DND-41 (cell line): ENCODE measurements at regions not wholly inside any gene's neighbourhood (a gene's known extent, or its start where the extent isn't known, plus 50 kb on each side); places are given as distances from the start of the nearest gene placed in this dataset.
"Not testable (repeated sequence)": the region's sequence is repeated elsewhere in the genome, so short reads cannot be mapped to it uniquely, and the experiment has no call there.

Experiments used
- ATAC-seq: fragments of 200-7000 bp; cut with Tn5 transposase; 3 replicates; pipeline ENCODE4 v1.9.1; 2021; ENCODE audit warnings: low read depth; ENCODE audit not compliant: insufficient read depth
- DNase-seq: peaks from one replicate; pipeline ENCODE4 v3.0.0-alpha.2; 2020
- H2AFZ ChIP-seq: 2 replicates; pipeline ENCODE4 v1.6.0; 2012; ENCODE audit warnings: low read depth, low read length
- H3K27ac ChIP-seq: 2 replicates; pipeline ENCODE4 v1.5.1; 2012; ENCODE audit warnings: low read length, inconsistent platforms
- H3K27me3 ChIP-seq: fragments of 200-600 bp; sonication (generic); 2 replicates; pipeline ENCODE4 v1.6.0; 2012; ENCODE audit warnings: low read length, mild to moderate bottlenecking, inconsistent platforms; ENCODE audit not compliant: insufficient read depth, poor library complexity
- H3K36me3 ChIP-seq: 2 replicates; pipeline ENCODE4 v1.5.1; 2012; ENCODE audit warnings: low read length, inconsistent platforms; ENCODE audit not compliant: insufficient read depth
- H3K4me1 ChIP-seq: 2 replicates; pipeline ENCODE4 v1.5.1; 2012; ENCODE audit warnings: mild to moderate bottlenecking, low read length; ENCODE audit not compliant: insufficient read depth
- H3K4me2 ChIP-seq: 2 replicates; pipeline ENCODE4 v1.6.0; 2012; ENCODE audit warnings: mild to moderate bottlenecking, moderate library complexity, low read length, inconsistent platforms; ENCODE audit not compliant: insufficient read depth
- H3K4me3 ChIP-seq, 2 experiments: fragments of 200-600 bp in 1 of 2; shearing (Covaris generic) in 1 of 2; 2 replicates each; pipeline ENCODE4 v1.5.1; 2012 to 2016; ENCODE audit warnings: inconsistent platforms in 2 of 2, low read length in 2 of 2, mild to moderate bottlenecking in 2 of 2, low read depth in 1 of 2, moderate library complexity in 1 of 2
- H3K79me2 ChIP-seq: 2 replicates; pipeline ENCODE4 v1.6.0; 2012; ENCODE audit warnings: low read length, inconsistent platforms; ENCODE audit not compliant: insufficient read depth
- H3K9ac ChIP-seq: 2 replicates; pipeline ENCODE4 v1.6.0; 2012; ENCODE audit warnings: low read depth, mild to moderate bottlenecking, inconsistent platforms, low read length, moderate library complexity
- H3K9me3 ChIP-seq: 2 replicates; pipeline ENCODE4 v1.5.1; 2012; ENCODE audit warnings: low read length, moderate library complexity, mild to moderate bottlenecking, inconsistent platforms; ENCODE audit not compliant: insufficient read depth, severe bottlenecking
- H4K20me1 ChIP-seq: 2 replicates; pipeline ENCODE4 v1.6.0; 2012; ENCODE audit warnings: low read length; ENCODE audit not compliant: insufficient read depth
- CTCF ChIP-seq: IDR thresholded peaks from 2 replicates; pipeline ENCODE4 v1.5.1; 2012; ENCODE audit warnings: borderline replicate concordance, low read length, moderate library complexity, mild to moderate bottlenecking; ENCODE audit not compliant: poor library complexity, severe bottlenecking; ENCODE audit errors: extremely low read depth
- EZH2 ChIP-seq: IDR thresholded peaks from 3 replicates; pipeline ENCODE4 v1.6.1; 2012; ENCODE audit warnings: borderline replicate concordance, low read depth, mild to moderate bottlenecking, moderate library complexity, low read length, inconsistent platforms; ENCODE audit not compliant: severe bottlenecking

DNA sequence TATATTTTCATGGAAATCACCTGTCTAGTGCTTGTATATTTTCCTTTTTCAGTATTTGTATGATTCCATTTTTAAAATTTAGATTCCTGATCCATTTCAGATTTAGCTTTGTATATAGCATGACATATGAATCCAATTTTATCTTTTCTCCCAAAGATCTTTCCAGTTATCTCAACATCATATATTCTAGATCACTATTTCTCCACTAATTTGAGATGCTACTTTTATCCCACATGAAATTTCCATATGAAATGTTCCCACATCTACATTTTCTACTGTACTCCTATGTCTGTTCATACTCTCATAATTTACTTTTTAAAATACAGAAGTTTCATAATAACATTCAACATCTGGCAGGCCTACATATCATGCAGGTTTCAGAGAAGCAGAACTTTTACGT is 1784.1 kb downstream of the SLITRK5 start:
- no peaks in the 10 kb centered on the region for H3K4me1 ChIP-seq
- H3K27me3 ChIP-seq, result no peaks in the 10 kb centered on the region
- no peak overlapping the region for H3K4me3 ChIP-seq
- H3K27ac ChIP-seq, result no peak overlapping the region
- no peaks in the 10 kb centered on the region for H3K79me2 ChIP-seq
- no peak overlapping the region for H2AFZ ChIP-seq
- H3K36me3 ChIP-seq, result no peaks in the 10 kb centered on the region
- H3K4me2 ChIP-seq, result no peak overlapping the region
- H3K9me3 ChIP-seq, result no peaks in the 10 kb centered on the region
- DNase-seq, result no peak
- H4K20me1 ChIP-seq, result no peaks in the 10 kb centered on the region
- no peak for TF ChIP-seq EZH2
- H3K9ac ChIP-seq, result no peak overlapping the region
- ATAC-seq, result no peak

GRCh38 chr13:89455741-89456140 is 1784.6 kb downstream of the SLITRK5 start:
- Histone ChIP-seq H4K20me1 (no peaks in the 10 kb centered on the region), H2AFZ (no peak overlapping the region), H3K27ac (no peak overlapping the region), H3K4me2 (no peak overlapping the region), H3K9ac (no peak overlapping the region), H3K9me3 (no peaks in the 10 kb centered on the region), H3K79me2 (no peaks in the 10 kb centered on the region), H3K36me3 (no peaks in the 10 kb centered on the region), H3K4me1 (no peaks in the 10 kb centered on the region), H3K4me3 (no peak overlapping the region), H3K27me3 (no peaks in the 10 kb centered on the region)
- TF ChIP-seq CTCF, result no peak
- no peak for TF ChIP-seq EZH2
- DNase-seq (no peak), ATAC-seq (no peak)

- no peaks in the 10 kb centered on the region for H3K36me3 ChIP-seq
- no peaks in the 10 kb centered on the region for H3K4me1 ChIP-seq
- no peak overlapping the region for H3K4me2 ChIP-seq
- no peaks in the 10 kb centered on the region for H3K27me3 ChIP-seq
- TF ChIP-seq CTCF, result no peak
- no peak for TF ChIP-seq EZH2
- no peak for ATAC-seq
- no peak overlapping the region for H3K4me3 ChIP-seq
- H3K27ac ChIP-seq, result no peak overlapping the region
- H4K20me1 ChIP-seq, result no peaks in the 10 kb centered on the region
- DNase-seq, result no peak
- H2AFZ ChIP-seq, result no peak overlapping the region
- no peaks in the 10 kb centered on the region for H3K9me3 ChIP-seq
- no peak overlapping the region for H3K9ac ChIP-seq
- H3K79me2 ChIP-seq, result no peaks in the 10 kb centered on the region
These were observed 1786.8 kb downstream of the SLITRK5 start for GRCh38 chr13:89457977-89458376.

GRCh38 chr13:89458456-89458855 is 1787.3 kb downstream of the SLITRK5 start:
- Histone ChIP-seq H3K9ac (no peak overlapping the region), H3K4me3 (no peak overlapping the region), H3K9me3 (no peaks in the 10 kb centered on the region), H3K27ac (no peak overlapping the region), H2AFZ (no peak overlapping the region), H3K4me2 (no peak overlapping the region), H3K4me1 (no peaks in the 10 kb centered on the region), H3K79me2 (no peaks in the 10 kb centered on the region), H3K36me3 (no peaks in the 10 kb centered on the region), H3K27me3 (no peaks in the 10 kb centered on the region), H4K20me1 (no peaks in the 10 kb centered on the region)
- ATAC-seq (no peak), DNase-seq (no peak)
- TF ChIP-seq CTCF, result no peak
- no peak for TF ChIP-seq EZH2

- DNase-seq, H4K20me1 ChIP-seq, ATAC-seq: not testable (repeated sequence)
These were observed 1789.7 kb downstream of the SLITRK5 start for GRCh38 chr13:89460895-89461294.

More at GRCh38 chr13:89460895-89461294, 1789.7 kb downstream of the SLITRK5 start:
- not testable (repeated sequence) for H3K27ac ChIP-seq, H3K4me3 ChIP-seq, H2AFZ ChIP-seq, H3K9ac ChIP-seq, H3K4me2 ChIP-seq, H3K79me2 ChIP-seq, H3K27me3 ChIP-seq, H3K4me1 ChIP-seq, H3K9me3 ChIP-seq, H3K36me3 ChIP-seq
